ENCODE measurements at regions not wholly inside any gene's neighbourhood (a gene's known extent, or its start where the extent isn't known, plus 50 kb on each side); places are given as distances from the start of the nearest gene placed in this dataset.

- DNase-seq (no peak), ATAC-seq (no peak)
- no peaks in the 10 kb centered on the region for H3K79me2 ChIP-seq (ENCODE audit: low read length)
- no peaks in the 10 kb centered on the region for H3F3A ChIP-seq (ENCODE audit: low read length, unreplicated experiment)
- ChIA-PET POLR2A (ENCODE audit: unreplicated experiment) (no interaction called here), CTCF (no interaction called here)
- no peak overlapping the region for H2AFZ ChIP-seq (ENCODE audit: low read length)
- no peaks in the 10 kb centered on the region for H3K36me3 ChIP-seq (ENCODE audit: low read depth, low read length)
- intact Hi-C loops (cut with micrococcal nuclease) = no loop called here
- no peaks in the 10 kb centered on the region for H3K9me3 ChIP-seq (ENCODE audit: low read length)
- no peak overlapping the region for H3K27ac ChIP-seq (ENCODE audit: low read length)
- BruUV-seq (replicated peaks) = no TSS peak
- H3K27me3 ChIP-seq (ENCODE audit: low read length) = no peaks in the 10 kb centered on the region
- no peak overlapping the region for H3K4me3 ChIP-seq (ENCODE audit: low read length)
- H3K9ac ChIP-seq (ENCODE audit: low read length) = no peak overlapping the region
- H3K9me2 ChIP-seq (replicated peaks; ENCODE audit: low read length) = no peaks in the 10 kb centered on the region
- TF ChIP-seq CTCF (conservative IDR thresholded peaks at IDR 0.05; ENCODE audit: low read depth, low read length) (no peak), EZH2phosphoT487 (IDR thresholded peaks at IDR 0.05; ENCODE audit: borderline replicate concordance, low read length) (no peak), EZH2 (IDR thresholded peaks at IDR 0.05; ENCODE audit: low read length, unreplicated experiment) (no peak)
- H4K20me1 ChIP-seq (ENCODE audit: low read length) = no peaks in the 10 kb centered on the region
- H3K4me2 ChIP-seq (ENCODE audit: low read length) = no peak overlapping the region
- no peaks in the 10 kb centered on the region for H3K4me1 ChIP-seq (ENCODE audit: insufficient read depth, low read length)
These were observed 213.1 kb upstream of the DCN start for GRCh38 chr12:91395628-91396135.

- no peaks in the 10 kb centered on the region for H3K9me3 ChIP-seq (ENCODE audit: low read length)
- intact Hi-C loops (cut with micrococcal nuclease) = no loop called here
- H3K79me2 ChIP-seq (ENCODE audit: low read length) = no peaks in the 10 kb centered on the region
- no TSS peak for BruUV-seq (replicated peaks)
- no peaks in the 10 kb centered on the region for H3K27me3 ChIP-seq (ENCODE audit: low read length)
- H3K9ac ChIP-seq (ENCODE audit: low read length) = no peak overlapping the region
- H4K20me1 ChIP-seq (ENCODE audit: low read length) = no peaks in the 10 kb centered on the region
- H3K4me2 ChIP-seq (ENCODE audit: low read length) = no peak overlapping the region
- H3K36me3 ChIP-seq (ENCODE audit: low read depth, low read length) = no peaks in the 10 kb centered on the region
- no peaks in the 10 kb centered on the region for H3F3A ChIP-seq (ENCODE audit: low read length, unreplicated experiment)
- no peak for TF ChIP-seq CTCF (conservative IDR thresholded peaks at IDR 0.05; ENCODE audit: low read depth, low read length)
- TF ChIP-seq EZH2 (IDR thresholded peaks at IDR 0.05; ENCODE audit: low read length, unreplicated experiment) = no peak
- TF ChIP-seq EZH2phosphoT487 (IDR thresholded peaks at IDR 0.05; ENCODE audit: borderline replicate concordance, low read length) = no peak
- no peaks in the 10 kb centered on the region for H3K9me2 ChIP-seq (replicated peaks; ENCODE audit: low read length)
- DNase-seq (no peak), ATAC-seq (no peak)
- H3K4me1 ChIP-seq (ENCODE audit: insufficient read depth, low read length) = no peaks in the 10 kb centered on the region
- CTCF ChIA-PET = no interaction called here
- H2AFZ ChIP-seq (ENCODE audit: low read length) = no peak overlapping the region
- H3K4me3 ChIP-seq (ENCODE audit: low read length) = no peak overlapping the region
- no peak overlapping the region for H3K27ac ChIP-seq (ENCODE audit: low read length)
- POLR2A ChIA-PET (ENCODE audit: unreplicated experiment) = no interaction called here
These were observed 212.3 kb upstream of the DCN start for GRCh38 chr12:91394903-91395302.

GRCh38 chr12:91388573-91388972 is 206.0 kb upstream of the DCN start:
- no peak for TF ChIP-seq EZH2 (IDR thresholded peaks at IDR 0.05; ENCODE audit: low read length, unreplicated experiment)
- TF ChIP-seq EZH2phosphoT487 (IDR thresholded peaks at IDR 0.05; ENCODE audit: borderline replicate concordance, low read length) = no peak
- no peak for TF ChIP-seq CTCF (conservative IDR thresholded peaks at IDR 0.05; ENCODE audit: low read depth, low read length)

More at GRCh38 chr12:91388573-91388972, 206.0 kb upstream of the DCN start:
- no peaks in the 10 kb centered on the region for H3K27me3 ChIP-seq (ENCODE audit: low read length)
- no peak overlapping the region for H3K9ac ChIP-seq (ENCODE audit: low read length)
- POLR2A ChIA-PET (ENCODE audit: unreplicated experiment) = no interaction called here
- intact Hi-C loops (cut with micrococcal nuclease) = loop anchor here (10.0 kb wide), 2 partner anchors 306 to 566 kb away; no protein-coding TSS in a partner anchor
- H3K9me3 ChIP-seq (ENCODE audit: low read length) = no peaks in the 10 kb centered on the region
- DNase-seq (peak; percentile 6), ATAC-seq (no peak; the same call in 1 of the 2 replicates)
- H3K4me2 ChIP-seq (ENCODE audit: low read length) = no peak overlapping the region
- 0 out of 2 replicates have a peak overlapping the region, but pooled peaks have one; percentile 7 for H3K27ac ChIP-seq (ENCODE audit: low read length)
- no peaks in the 10 kb centered on the region for H3F3A ChIP-seq (ENCODE audit: low read length, unreplicated experiment)
- peak overlapping the region; percentile 43 for H2AFZ ChIP-seq (ENCODE audit: low read length)
- H3K9me2 ChIP-seq (replicated peaks; ENCODE audit: low read length) = no peaks in the 10 kb centered on the region
- CTCF ChIA-PET = interaction anchor here (0.6 kb wide), 1 partner anchor 68 kb away, joined by 4 read pairs; no protein-coding TSS in a partner anchor
- no peak overlapping the region for H3K4me3 ChIP-seq (ENCODE audit: low read length)
- H3K4me1 ChIP-seq (ENCODE audit: insufficient read depth, low read length) = 0 out of 2 replicates have a peak, but pooled peaks cover 6% of the 10 kb centered on the region
- no peaks in the 10 kb centered on the region for H4K20me1 ChIP-seq (ENCODE audit: low read length)
- H3K36me3 ChIP-seq (ENCODE audit: low read depth, low read length) = no peaks in the 10 kb centered on the region
- no TSS peak for BruUV-seq (replicated peaks)
- no peaks in the 10 kb centered on the region for H3K79me2 ChIP-seq (ENCODE audit: low read length)

All from PC-3 (cell line).